H1 (cell line): ENCODE measurements at regions not wholly inside any gene's neighbourhood (a gene's known extent, or its start where the extent isn't known, plus 50 kb on each side); places are given as distances from the start of the nearest gene placed in this dataset.

ENCODE experiments used
- CTCF ChIA-PET: fragments of 300-600 bp; sonication (Branson Sonifier 250); formaldehyde crosslinking; loops from one replicate; lab custom pipeline; 2021; ENCODE audit not compliant: partially characterized antibody; lab: Charles Lee
- POLR2A ChIA-PET: fragments of 300-600 bp; sonication (Branson Sonifier 250); formaldehyde crosslinking; loops from one replicate; lab custom pipeline; 2021; ENCODE audit warnings: inconsistent platforms; ENCODE audit not compliant: partially characterized antibody; lab: Charles Lee
- DNase-seq, 2 experiments: peaks; one replicate each; pipeline versions ENCODE4 v3.0.0 to v3.0.0-alpha.2; 2010 to 2022; ENCODE audit warnings: low spot score in 2 of 2, low read depth in 1 of 2, mixed read lengths in 1 of 2
- FAIRE-seq: peaks from 2 replicates; lab custom pipeline; 2011; peaks lifted over from hg19 to GRCh38; lab: Jason Lieb, UNC
- H2AFZ ChIP-seq: 2 replicates; pipeline ENCODE4 v1.8.1; 2012; ENCODE audit warnings: low read length, inconsistent platforms
- H2AK5ac ChIP-seq: 2 replicates; pipeline ENCODE4 v1.6.1; 2013; ENCODE audit warnings: low read depth, low read length
- H2BK120ac ChIP-seq: replicated peaks from 2 replicates; pipeline ENCODE3; 2013; ENCODE audit warnings: low read depth, low read length, inconsistent platforms
- H2BK12ac ChIP-seq: 2 replicates; pipeline ENCODE4 v1.6.1; 2013; ENCODE audit warnings: low read depth, low read length
- H2BK15ac ChIP-seq: 2 replicates; pipeline ENCODE4 v1.6.1; 2013; ENCODE audit warnings: low read length
- H2BK20ac ChIP-seq: 2 replicates; pipeline ENCODE4 v1.6.1; 2013; ENCODE audit warnings: low read length
- H2BK5ac ChIP-seq: 2 replicates; pipeline ENCODE4 v1.6.1; 2013; ENCODE audit warnings: low read depth, low read length
- H3K14ac ChIP-seq: 2 replicates; pipeline ENCODE4 v1.6.1; 2013; ENCODE audit warnings: inconsistent platforms; ENCODE audit not compliant: insufficient read length
- H3K18ac ChIP-seq: 2 replicates; pipeline ENCODE4 v1.6.1; 2013; ENCODE audit warnings: low read length; ENCODE audit errors: extremely low read depth
- H3K23ac ChIP-seq: 2 replicates; pipeline ENCODE4 v1.6.1; 2013; ENCODE audit warnings: inconsistent platforms; ENCODE audit not compliant: insufficient read length
- H3K23me2 ChIP-seq: 2 replicates; pipeline ENCODE4 v1.6.1; 2013; ENCODE audit warnings: low read depth, low read length
- H3K27ac ChIP-seq: 2 replicates; pipeline ENCODE4 v1.6.1; 2011; ENCODE audit warnings: low read depth, low read length, inconsistent platforms
- H3K27me3 ChIP-seq, 4 experiments: replicated peaks in 1 of 4; 1 replicate in 1 of 4; 2 replicates in 3 of 4; pipeline versions ENCODE4 v1.6.1 to v1.8.1; 2011 to 2013; ENCODE audit warnings: low read length in 3 of 4, mild to moderate bottlenecking in 3 of 4, inconsistent platforms in 2 of 4, mixed read lengths in 2 of 4, moderate library complexity in 1 of 4; ENCODE audit not compliant: control insufficient read depth in 3 of 4, insufficient read depth in 3 of 4; ENCODE audit errors: extremely low read depth in 1 of 4
- H3K36me3 ChIP-seq, 4 experiments: 2 replicates each; pipeline versions ENCODE4 v1.6.1 to v1.8.1; 2011 to 2013; ENCODE audit warnings: mild to moderate bottlenecking in 4 of 4, low read length in 3 of 4, moderate library complexity in 2 of 4, control low read depth in 1 of 4, inconsistent platforms in 1 of 4; ENCODE audit not compliant: insufficient read depth in 4 of 4, control insufficient read depth in 2 of 4
- H3K4ac ChIP-seq: replicated peaks from 2 replicates; pipeline ENCODE3; 2013; ENCODE audit warnings: low read length, low read depth, mixed read lengths, inconsistent platforms; ENCODE audit not compliant: insufficient read length
- H3K4me1 ChIP-seq, 4 experiments: replicated peaks in 1 of 4; 1 replicate in 1 of 4; 2 replicates in 3 of 4; pipeline versions ENCODE4 v1.6.1 to v1.8.1; 2011 to 2013; ENCODE audit warnings: low read length in 3 of 4, inconsistent platforms in 2 of 4, mixed read lengths in 1 of 4; ENCODE audit not compliant: insufficient read depth in 4 of 4, control insufficient read depth in 3 of 4
- H3K4me2 ChIP-seq, 2 experiments: 2 replicates each; pipeline versions ENCODE4 v1.6.1 to v1.8.1; 2011 to 2013; ENCODE audit warnings: low read depth in 2 of 2, low read length in 2 of 2, control low read depth in 1 of 2, inconsistent platforms in 1 of 2, mild to moderate bottlenecking in 1 of 2; ENCODE audit not compliant: insufficient read depth in 1 of 2
- H3K4me3 ChIP-seq, 4 experiments: fragments of 200-600, 300-600 bp in 1 of 4; sonication (generic), shearing (Covaris generic), sonication (Bioruptor Twin) in 1 of 4; 2 replicates each; pipeline versions ENCODE4 v1.5.1 to v1.8.1; 2011 to 2016; ENCODE audit warnings: low read length in 4 of 4, low read depth in 3 of 4, control low read depth in 2 of 4, inconsistent platforms in 2 of 4, mild to moderate bottlenecking in 2 of 4, mixed read lengths in 1 of 4, moderate library complexity in 1 of 4; ENCODE audit not compliant: insufficient read depth in 2 of 4; ENCODE audit errors: extremely low read depth in 1 of 4
- H3K56ac ChIP-seq: replicated peaks from 2 replicates; pipeline ENCODE3; 2013; ENCODE audit warnings: low read depth, mild to moderate bottlenecking, mixed read lengths, low read length, inconsistent platforms; ENCODE audit not compliant: insufficient read length
- H3K79me1 ChIP-seq: 2 replicates; pipeline ENCODE4 v1.6.1; 2013; ENCODE audit warnings: low read depth, low read length, control low read depth
- H3K79me2 ChIP-seq, 2 experiments: 2 replicates each; pipeline versions ENCODE4 v1.6.1 to v1.8.1; 2012 to 2013; ENCODE audit warnings: low read length in 2 of 2, mild to moderate bottlenecking in 2 of 2, inconsistent platforms in 1 of 2; ENCODE audit not compliant: insufficient read depth in 2 of 2, control insufficient read depth in 1 of 2
- H3K9ac ChIP-seq, 4 experiments: replicated peaks in 1 of 4; 1 replicate in 1 of 4; 2 replicates in 3 of 4; pipeline versions ENCODE4 v1.6.1 to v1.8.1; 2011 to 2013; ENCODE audit warnings: low read depth in 3 of 4, low read length in 3 of 4, control low read depth in 2 of 4, mild to moderate bottlenecking in 2 of 4, moderate library complexity in 2 of 4, inconsistent platforms in 1 of 4; ENCODE audit errors: extremely low read depth in 1 of 4
- H3K9me3 ChIP-seq, 2 experiments: 2 replicates each; pipeline versions ENCODE4 v1.6.1 to v1.8.1; 2012 to 2013; ENCODE audit warnings: mild to moderate bottlenecking in 2 of 2, moderate library complexity in 2 of 2, control low read depth in 1 of 2, inconsistent platforms in 1 of 2, low read depth in 1 of 2, low read length in 1 of 2, mixed read lengths in 1 of 2; ENCODE audit not compliant: insufficient read depth in 2 of 2
- H4K20me1 ChIP-seq, 2 experiments: replicated peaks in 1 of 2; 2 replicates each; pipeline versions ENCODE3 to v1.8.1; 2011 to 2013; ENCODE audit warnings: inconsistent platforms in 2 of 2, low read length in 2 of 2, mild to moderate bottlenecking in 1 of 2; ENCODE audit not compliant: insufficient read depth in 2 of 2, control insufficient read depth in 1 of 2
- H4K5ac ChIP-seq: 2 replicates; pipeline ENCODE4 v1.6.1; 2013; ENCODE audit warnings: low read length, low read depth, mixed read lengths, inconsistent platforms; ENCODE audit not compliant: insufficient read length
- H4K8ac ChIP-seq: 2 replicates; pipeline ENCODE4 v1.8.0; 2013; ENCODE audit warnings: mild to moderate bottlenecking, moderate library complexity, low read length, inconsistent platforms; ENCODE audit not compliant: insufficient read depth; ENCODE audit errors: extremely low read depth
- H4K91ac ChIP-seq: replicated peaks from 2 replicates; pipeline ENCODE3; 2013; ENCODE audit warnings: low read length, mixed read lengths, inconsistent platforms; ENCODE audit not compliant: insufficient read length
- CHD7 ChIP-seq: fragments of 300-600 bp; sonication (generic); IDR thresholded peaks from 2 replicates; pipeline ENCODE4 v1.7.1; 2012; ENCODE audit warnings: low read length, moderate library complexity, mild to moderate bottlenecking, inconsistent platforms; ENCODE audit not compliant: insufficient replicate concordance
- WGBS, 2 experiments: shearing (Covaris generic) in 1 of 2; methylation state at CpG; one replicate each; pipeline versions ENCODE4 v1.1.6 to v1.1.7; 2013 to 2015; ENCODE audit warnings: low lambda C conversion rate in 2 of 2, mixed read lengths in 2 of 2, inconsistent platforms in 1 of 2, low coverage in 1 of 2, missing lambda C conversion rate in 1 of 2; ENCODE audit not compliant: insufficient replicate concordance in 2 of 2, insufficient coverage in 1 of 2, insufficient read length in 1 of 2; ENCODE audit errors: extremely low coverage in 1 of 2, missing lambda C conversion rate in 1 of 2; 5-methylcytosine and 5-hydroxymethylcytosine counted together

- no peak overlapping the region for H4K8ac ChIP-seq
- WGBS, 2 experiments, result 87% methylated on average over 5 of the region's 5 CpGs; no CpG with 5 or more reads in 1 of the 2 experiments
- no peak for TF ChIP-seq CHD7
Observed at GRCh38 chr1:181894439-181894859, 167.1 kb downstream of the ZNF648 start.

More at GRCh38 chr1:181894439-181894859, 167.1 kb downstream of the ZNF648 start:
- Histone ChIP-seq H3K79me2 (no peaks in the 10 kb centered on the region), H3K27ac (no peak overlapping the region), H3K9ac (no peak overlapping the region), H3K9me3 (no peaks in the 10 kb centered on the region; a peak in 2 of 4 replicates), H2BK120ac (no peak overlapping the region), H4K20me1 (no peaks in the 10 kb centered on the region), H4K91ac (no peak overlapping the region), H2BK20ac (no peak overlapping the region), H3K14ac (no peak overlapping the region), H2AFZ (no peak overlapping the region), H2BK12ac (no peak overlapping the region), H3K56ac (no peak overlapping the region), H3K4me1 (no peaks in the 10 kb centered on the region), H3K4ac (no peak overlapping the region), H3K36me3 (no peaks in the 10 kb centered on the region), H3K4me2 (no peak overlapping the region), H3K23me2 (no peaks in the 10 kb centered on the region; the same call in 1 of the 2 replicates), H3K27me3 (no peaks in the 10 kb centered on the region), H3K18ac (no peak overlapping the region), H3K4me3 (no peak overlapping the region), H2BK5ac (no peak overlapping the region), H3K79me1 (no peaks in the 10 kb centered on the region), H4K5ac (no peak overlapping the region), H2BK15ac (no peak overlapping the region), H3K23ac (no peak overlapping the region), H2AK5ac (no peak overlapping the region)
- ChIA-PET POLR2A (no interaction called here), CTCF (no interaction called here)
- FAIRE-seq (no peak), DNase-seq (no peak)
